ENCODE measurements at regions not wholly inside any gene's neighbourhood (a gene's known extent, or its start where the extent isn't known, plus 50 kb on each side); places are given as distances from the start of the nearest gene placed in this dataset.

GRCh38 chr12:28950049-28950448 is 199.0 kb upstream of the FAR2 start:
- no peak for TF ChIP-seq CTCF (IDR thresholded peaks at IDR 0.05)
- Mint-ChIP-seq H3K36me3 (ENCODE audit: low read depth) (no peaks in the 10 kb centered on the region), H3K27ac (no peak overlapping the region), H3K4me3 (no peak overlapping the region), H3K4me1 (no peaks in the 10 kb centered on the region), H3K9me3 (no peaks in the 10 kb centered on the region), H3K27me3 (ENCODE audit: low read depth, poor library complexity) (no peaks in the 10 kb centered on the region)
- DNase-seq: no peak

- no peak overlapping the region for H3K27ac Mint-ChIP-seq
- peaks cover 5% of the 10 kb centered on the region for H3K4me1 Mint-ChIP-seq
- H3K27me3 Mint-ChIP-seq (ENCODE audit: low read depth, poor library complexity): no peaks in the 10 kb centered on the region
- no peaks in the 10 kb centered on the region for H3K36me3 Mint-ChIP-seq (ENCODE audit: low read depth)
- no peak for TF ChIP-seq CTCF (IDR thresholded peaks at IDR 0.05)
- no peaks in the 10 kb centered on the region for H3K9me3 Mint-ChIP-seq
- no peak for DNase-seq
- no peak overlapping the region for H3K4me3 Mint-ChIP-seq
Measured at GRCh38 chr12:28951935-28952334, 197.1 kb upstream of the FAR2 start.

GRCh38 chr12:28954333-28954732 is 194.7 kb upstream of the FAR2 start:
- no peak for DNase-seq
- Mint-ChIP-seq H3K27ac (no peak overlapping the region), H3K4me3 (no peak overlapping the region), H3K4me1 (peaks cover 5% of the 10 kb centered on the region), H3K27me3 (ENCODE audit: low read depth, poor library complexity) (no peaks in the 10 kb centered on the region), H3K36me3 (ENCODE audit: low read depth) (no peaks in the 10 kb centered on the region), H3K9me3 (no peaks in the 10 kb centered on the region)
- TF ChIP-seq CTCF (IDR thresholded peaks at IDR 0.05): no peak

GRCh38 chr12:28955491-28955890 is 193.6 kb upstream of the FAR2 start:
- H3K4me3 Mint-ChIP-seq: no peak overlapping the region

GRCh38 chr12:28955931-28956330 is 193.1 kb upstream of the FAR2 start:
- no peaks in the 10 kb centered on the region for H3K9me3 Mint-ChIP-seq
- H3K36me3 Mint-ChIP-seq (ENCODE audit: low read depth): no peaks in the 10 kb centered on the region
- DNase-seq: no peak
- no peaks in the 10 kb centered on the region for H3K27me3 Mint-ChIP-seq (ENCODE audit: low read depth, poor library complexity)
- peaks cover 5% of the 10 kb centered on the region for H3K4me1 Mint-ChIP-seq
- no peak overlapping the region for H3K27ac Mint-ChIP-seq
- TF ChIP-seq CTCF (IDR thresholded peaks at IDR 0.05): no peak
- no peak overlapping the region for H3K4me3 Mint-ChIP-seq

More at GRCh38 chr12:28955491-28955890, 193.6 kb upstream of the FAR2 start:
- Mint-ChIP-seq H3K36me3 (ENCODE audit: low read depth) (no peaks in the 10 kb centered on the region), H3K4me1 (peaks cover 5% of the 10 kb centered on the region), H3K27ac (no peak overlapping the region), H3K9me3 (no peaks in the 10 kb centered on the region), H3K27me3 (ENCODE audit: low read depth, poor library complexity) (no peaks in the 10 kb centered on the region)
- TF ChIP-seq CTCF (IDR thresholded peaks at IDR 0.05): no peak
- DNase-seq: no peak

GRCh38 chr12:28958553-28959195 is 190.4 kb upstream of the FAR2 start:
- Mint-ChIP-seq H3K27ac (no peak overlapping the region), H3K36me3 (ENCODE audit: low read depth) (no peaks in the 10 kb centered on the region), H3K4me3 (no peak overlapping the region), H3K27me3 (ENCODE audit: low read depth, poor library complexity) (peaks cover 3% of the 10 kb centered on the region), H3K4me1 (peaks cover 5% of the 10 kb centered on the region), H3K9me3 (no peaks in the 10 kb centered on the region)
- no peak for TF ChIP-seq CTCF (IDR thresholded peaks at IDR 0.05)
- no peak for DNase-seq

Measured in nephron progenitor cell (in vitro differentiated cells).